Mesenchymal stem cell (in vitro differentiated cells and primary cell): ENCODE measurements at regions not wholly inside any gene's neighbourhood (a gene's known extent, or its start where the extent isn't known, plus 50 kb on each side); places are given as distances from the start of the nearest gene placed in this dataset.

Experiments used
- DNase-seq: peaks from one replicate; pipeline ENCODE4 v3.0.0-alpha.2; 2013
- H2AFZ ChIP-seq: one replicate; pipeline ENCODE4 v1.6.1; 2013; ENCODE audit warnings: low read depth, mild to moderate bottlenecking, control low read depth, inconsistent platforms, low read length, moderate library complexity
- H2AK5ac ChIP-seq: 2 replicates; pipeline ENCODE4 v1.6.1; 2013; ENCODE audit warnings: low read length, moderate library complexity, mild to moderate bottlenecking, inconsistent platforms; ENCODE audit not compliant: severe bottlenecking
- H2BK120ac ChIP-seq: one replicate; pipeline ENCODE4 v1.6.1; 2013; ENCODE audit warnings: low read depth, mild to moderate bottlenecking, inconsistent platforms, low read length, moderate library complexity
- H2BK12ac ChIP-seq, 2 experiments: one replicate each; pipeline ENCODE4 v1.6.1; 2013; ENCODE audit warnings: inconsistent platforms in 2 of 2, low read length in 2 of 2, mild to moderate bottlenecking in 2 of 2, moderate library complexity in 2 of 2, control low read depth in 1 of 2
- H2BK15ac ChIP-seq: one replicate; pipeline ENCODE4 v1.6.1; 2013; ENCODE audit warnings: mild to moderate bottlenecking, low read depth, inconsistent platforms; ENCODE audit not compliant: poor library complexity, severe bottlenecking
- H2BK5ac ChIP-seq: 2 replicates; pipeline ENCODE4 v1.6.1; 2013; ENCODE audit warnings: low read depth, mild to moderate bottlenecking, low read length, control low read depth, inconsistent platforms; ENCODE audit not compliant: poor library complexity, severe bottlenecking
- H3K14ac ChIP-seq, 2 experiments: one replicate each; pipeline ENCODE4 v1.6.1; 2013; ENCODE audit warnings: inconsistent platforms in 2 of 2, low read length in 2 of 2, control low read depth in 1 of 2, mild to moderate bottlenecking in 1 of 2, moderate library complexity in 1 of 2
- H3K18ac ChIP-seq, 2 experiments: one replicate each; pipeline ENCODE4 v1.6.1; 2013; ENCODE audit warnings: inconsistent platforms in 2 of 2, low read length in 2 of 2, control low read depth in 1 of 2, low read depth in 1 of 2, mild to moderate bottlenecking in 1 of 2
- H3K23ac ChIP-seq, 2 experiments: one replicate each; pipeline ENCODE4 v1.6.1; 2013; ENCODE audit warnings: inconsistent platforms in 2 of 2, low read length in 2 of 2, mild to moderate bottlenecking in 2 of 2, moderate library complexity in 2 of 2, control low read depth in 1 of 2
- H3K27ac ChIP-seq: 2 replicates; pipeline ENCODE4 v1.5.1; 2013; ENCODE audit warnings: mild to moderate bottlenecking, moderate library complexity, low read length, control low read depth, inconsistent platforms; ENCODE audit not compliant: poor library complexity, severe bottlenecking
- H3K27me3 ChIP-seq, 2 experiments: 2 replicates each; pipeline versions ENCODE4 v1.6.1 to v1.7.0; 2013; ENCODE audit warnings: low read length in 2 of 2, mild to moderate bottlenecking in 2 of 2, moderate library complexity in 2 of 2, control low read depth in 1 of 2, inconsistent platforms in 1 of 2; ENCODE audit not compliant: control insufficient read depth in 1 of 2, insufficient read depth in 1 of 2
- H3K36me3 ChIP-seq, 2 experiments: 2 replicates each; pipeline versions ENCODE4 v1.6.1 to v1.7.0; 2013; ENCODE audit warnings: low read length in 2 of 2, control low read depth in 1 of 2, inconsistent platforms in 1 of 2, low read depth in 1 of 2, mild to moderate bottlenecking in 1 of 2; ENCODE audit not compliant: insufficient read depth in 2 of 2, control insufficient read depth in 1 of 2
- H3K4ac ChIP-seq, 2 experiments: one replicate each; pipeline ENCODE4 v1.6.1; 2013; ENCODE audit warnings: inconsistent platforms in 2 of 2, low read length in 2 of 2, mild to moderate bottlenecking in 2 of 2, moderate library complexity in 2 of 2, control low read depth in 1 of 2, low read depth in 1 of 2
- H3K4me1 ChIP-seq: 2 replicates; pipeline ENCODE4 v1.6.1; 2013; ENCODE audit warnings: low read depth, low read length, control low read depth; ENCODE audit not compliant: control insufficient read depth, insufficient read depth
- H3K4me2 ChIP-seq: 2 replicates; pipeline ENCODE4 v1.6.1; 2013; ENCODE audit warnings: low read length, mild to moderate bottlenecking, inconsistent platforms; ENCODE audit not compliant: poor library complexity, severe bottlenecking
- H3K4me3 ChIP-seq, 2 experiments: 2 replicates each; pipeline versions ENCODE4 v1.5.1 to v1.7.0; 2013; ENCODE audit warnings: low read length in 2 of 2, mild to moderate bottlenecking in 2 of 2, control low read depth in 1 of 2, low read depth in 1 of 2; ENCODE audit not compliant: insufficient read depth in 1 of 2
- H3K79me1 ChIP-seq: replicated peaks from 2 replicates; pipeline ENCODE4 v1.6.1; 2013; ENCODE audit warnings: mild to moderate bottlenecking, control low read depth, low read length, inconsistent platforms; ENCODE audit not compliant: poor library complexity, severe bottlenecking
- H3K9ac ChIP-seq: 2 replicates; pipeline ENCODE4 v1.7.0; 2013; ENCODE audit warnings: mild to moderate bottlenecking, low read length, moderate library complexity
- H3K9me3 ChIP-seq: 2 replicates; pipeline ENCODE4 v1.7.0; 2013; ENCODE audit warnings: mild to moderate bottlenecking, low read length; ENCODE audit not compliant: control insufficient read depth
- H4K8ac ChIP-seq: one replicate; pipeline ENCODE4 v1.6.1; 2013; ENCODE audit warnings: inconsistent platforms, mild to moderate bottlenecking, low read length, moderate library complexity
- H4K91ac ChIP-seq: one replicate; pipeline ENCODE4 v1.6.1; 2013; ENCODE audit warnings: mild to moderate bottlenecking, low read length, inconsistent platforms
- WGBS: methylation state at CpG from one replicate; pipeline ENCODE4 v1.1.7; 2013; ENCODE audit warnings: mixed read lengths; 5-methylcytosine and 5-hydroxymethylcytosine counted together

GRCh38 chr1:172929006-172929405, 121.7 kb downstream of the TNFSF18 start:
- Histone ChIP-seq H3K18ac (no peak overlapping the region), H3K36me3 (no peaks in the 10 kb centered on the region), H3K4me3 (peak overlapping the region in 1 of 2 experiments; percentile 25), H3K4me2 (no peak overlapping the region), H3K4me1 (peaks cover 1% of the 10 kb centered on the region), H3K4ac (no peak overlapping the region), H2AFZ (no peak overlapping the region), H3K9ac (peak overlapping the region; percentile 22), H3K27me3 (no peaks in the 10 kb centered on the region), H3K9me3 (no peaks in the 10 kb centered on the region), H2BK5ac (no peak overlapping the region), H3K14ac (no peak overlapping the region), H4K8ac (no peak overlapping the region), H3K23ac (no peak overlapping the region), H2BK12ac (no peak overlapping the region), H4K91ac (no peak overlapping the region), H2BK120ac (no peak overlapping the region), H2BK15ac (no peak overlapping the region), H3K79me1 (no peaks in the 10 kb centered on the region), H3K27ac (peak overlapping the region; percentile 72), H2AK5ac (no peak overlapping the region)
- WGBS, result 14% methylated on average over 1 of the region's 2 CpGs
- no peak for DNase-seq

GRCh38 chr1:172930142-172930541, 120.6 kb downstream of the TNFSF18 start:
- Histone ChIP-seq H2BK5ac (no peak overlapping the region), H2AFZ (no peak overlapping the region), H3K4me1 (peaks cover 1% of the 10 kb centered on the region), H3K9ac (no peak overlapping the region), H3K4me2 (no peak overlapping the region), H3K14ac (no peak overlapping the region), H3K36me3 (no peaks in the 10 kb centered on the region), H3K79me1 (no peaks in the 10 kb centered on the region), H2BK120ac (no peak overlapping the region), H2BK12ac (no peak overlapping the region), H4K8ac (no peak overlapping the region), H2AK5ac (no peak overlapping the region), H3K4ac (no peak overlapping the region), H3K4me3 (no peak overlapping the region), H4K91ac (no peak overlapping the region), H3K23ac (no peak overlapping the region), H3K9me3 (no peaks in the 10 kb centered on the region), H2BK15ac (no peak overlapping the region), H3K18ac (no peak overlapping the region), H3K27me3 (no peaks in the 10 kb centered on the region), H3K27ac (no peak overlapping the region)
- 42% methylated on average over 2 of the region's 2 CpGs for WGBS
- DNase-seq, result no peak

- Histone ChIP-seq H3K27me3 (no peaks in the 10 kb centered on the region), H3K27ac (no peak overlapping the region), H3K9me3 (no peaks in the 10 kb centered on the region), H4K8ac (no peak overlapping the region), H4K91ac (no peak overlapping the region), H2AK5ac (no peak overlapping the region), H3K79me1 (no peaks in the 10 kb centered on the region), H3K9ac (no peak overlapping the region), H2BK120ac (peak overlapping the region; percentile 65), H3K14ac (no peak overlapping the region), H3K23ac (no peak overlapping the region), H3K4ac (peak overlapping the region in 1 of 2 experiments; percentile 85), H2BK15ac (no peak overlapping the region), H2BK5ac (no peak overlapping the region), H2BK12ac (peak overlapping the region; percentile 1 to 89), H3K4me1 (peaks cover 3% of the 10 kb centered on the region), H3K18ac (peak overlapping the region; percentile 83 to 86), H3K4me2 (no peak overlapping the region), H3K4me3 (no peak overlapping the region), H3K36me3 (no peaks in the 10 kb centered on the region), H2AFZ (no peak overlapping the region)
- no peak for DNase-seq
- no CpG with 5 or more reads among the region's 1 CpG for WGBS
Observed at GRCh38 chr1:172931340-172931739, 119.4 kb downstream of the TNFSF18 start.

GRCh38 chr1:172931761-172932160, 119.0 kb downstream of the TNFSF18 start:
- H2AK5ac ChIP-seq, result no peak overlapping the region
- peak overlapping the region in 1 of 2 experiments; percentile 85 for H3K4ac ChIP-seq
- peak overlapping the region; percentile 65 for H2BK120ac ChIP-seq
- no peak overlapping the region for H4K8ac ChIP-seq
- 89% methylated on average over 3 of the region's 4 CpGs for WGBS
- H3K18ac ChIP-seq, result peak overlapping the region; percentile 83 to 86
- H4K91ac ChIP-seq, result no peak overlapping the region
- no peaks in the 10 kb centered on the region for H3K36me3 ChIP-seq
- H3K4me2 ChIP-seq, result no peak overlapping the region
- peak overlapping the region; percentile 1 to 89 for H2BK12ac ChIP-seq
- H3K23ac ChIP-seq, result no peak overlapping the region
- H2BK5ac ChIP-seq, result no peak overlapping the region
- no peak overlapping the region for H3K27ac ChIP-seq
- peaks cover 3% of the 10 kb centered on the region for H3K4me1 ChIP-seq
- no peak overlapping the region for H3K9ac ChIP-seq
- no peak overlapping the region for H2AFZ ChIP-seq
- no peaks in the 10 kb centered on the region for H3K27me3 ChIP-seq
- no peak for DNase-seq
- no peak overlapping the region for H3K4me3 ChIP-seq
- no peaks in the 10 kb centered on the region for H3K9me3 ChIP-seq
- H3K14ac ChIP-seq, result no peak overlapping the region
- H3K79me1 ChIP-seq, result no peaks in the 10 kb centered on the region
- no peak overlapping the region for H2BK15ac ChIP-seq
